HG03575 (cell line): ENCODE measurements at regions not wholly inside any gene's neighbourhood (a gene's known extent, or its start where the extent isn't known, plus 50 kb on each side); places are given as distances from the start of the nearest gene placed in this dataset.

ENCODE experiments used
- ATAC-seq: cut with Tn5 transposase; IDR thresholded peaks from one replicate; pipeline ENCODE4 v1.9.1; 2021; ENCODE audit not compliant: unreplicated experiment, insufficient number of reproducible peaks, low FRiP score; ENCODE audit errors: extremely low read depth

- no peak for ATAC-seq
Observed at GRCh38 chr15:69827751-69828150, 270.0 kb downstream of the TLE3 start.

DNA sequence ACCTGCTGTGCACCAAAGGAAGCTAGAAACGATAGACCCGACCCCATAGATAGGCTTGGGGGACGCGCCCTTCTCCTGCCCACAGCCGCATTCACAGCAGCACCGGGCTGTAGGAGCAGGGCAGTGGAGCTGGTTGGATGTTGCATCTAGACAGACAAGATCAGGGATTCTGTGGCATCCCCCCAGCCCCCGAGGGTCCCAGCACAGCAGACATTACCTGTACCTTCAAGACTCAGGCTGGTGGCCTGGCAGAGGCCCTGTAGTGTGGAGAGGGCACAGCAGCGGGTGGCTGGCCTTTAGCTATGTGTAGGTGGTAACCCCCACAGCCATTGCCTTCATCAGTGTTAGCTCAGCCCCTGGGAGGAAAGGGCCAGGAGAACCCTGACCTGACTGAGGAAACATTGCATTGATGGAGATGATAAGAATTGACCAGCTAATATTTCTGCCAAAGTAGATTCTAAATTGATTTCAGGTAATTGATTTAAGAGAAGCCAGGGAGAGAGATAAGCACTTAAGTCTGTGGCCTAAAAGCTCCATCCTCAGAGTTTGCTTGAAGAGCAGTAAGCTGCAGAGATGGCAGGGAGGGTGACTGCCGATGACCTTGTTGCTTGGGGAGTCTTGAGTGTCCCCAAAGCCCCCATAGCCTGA is 269.4 kb downstream of the TLE3 start:
- no peak for ATAC-seq

DNA sequence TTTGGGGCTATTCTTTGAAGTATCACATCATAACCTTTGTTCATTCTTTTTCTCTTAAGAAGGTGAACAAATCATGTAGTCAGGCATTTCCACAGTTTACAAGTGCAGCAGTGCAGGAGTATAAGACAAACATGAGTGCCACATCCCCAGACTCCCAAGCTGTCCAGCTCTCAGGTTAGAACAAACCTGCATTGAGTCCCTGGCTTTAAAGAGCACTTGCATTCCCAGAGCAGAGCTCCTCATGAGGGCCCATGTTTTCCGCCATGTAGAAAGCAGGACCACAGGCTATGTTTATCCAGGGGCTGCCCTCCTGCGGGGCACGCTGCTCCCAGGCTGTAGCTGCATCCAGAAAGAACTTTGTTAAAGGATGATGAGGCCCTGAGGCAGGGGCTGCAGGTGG is 267.7 kb downstream of the TLE3 start:
- no peak for ATAC-seq

DNA sequence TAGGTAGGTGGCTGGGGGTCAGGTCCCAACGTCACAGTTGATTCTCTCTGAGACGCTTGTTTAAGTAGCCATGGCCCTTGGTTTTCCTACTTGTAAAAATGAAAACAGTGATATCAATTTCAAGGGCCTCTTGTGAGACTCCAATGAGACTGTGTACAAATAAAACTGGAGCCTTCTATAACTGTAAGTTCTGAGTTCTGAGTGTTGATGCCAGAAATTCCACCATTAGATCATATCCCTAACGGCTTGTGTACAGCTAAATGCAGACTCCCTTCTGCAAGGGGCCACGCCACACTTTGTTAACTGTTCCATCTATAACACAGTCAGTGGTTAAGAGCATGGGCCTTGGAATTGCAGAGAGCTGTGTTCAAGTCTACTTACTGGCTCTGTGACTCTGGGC is 267.3 kb downstream of the TLE3 start:
- ATAC-seq, result no peak

GRCh38 chr15:69830876-69831275 is 266.8 kb downstream of the TLE3 start:
- no peak for ATAC-seq

- ATAC-seq, result no peak
Observed at GRCh38 chr15:69834267-69834666, 263.4 kb downstream of the TLE3 start.

- ATAC-seq, result no peak
Observed at GRCh38 chr15:69834761-69835160, 263.0 kb downstream of the TLE3 start.

GRCh38 chr15:69836048-69836447 is 261.7 kb downstream of the TLE3 start:
- ATAC-seq, result no peak

- ATAC-seq, result no peak
Observed at GRCh38 chr15:69836526-69837230, 261.0 kb downstream of the TLE3 start.

DNA sequence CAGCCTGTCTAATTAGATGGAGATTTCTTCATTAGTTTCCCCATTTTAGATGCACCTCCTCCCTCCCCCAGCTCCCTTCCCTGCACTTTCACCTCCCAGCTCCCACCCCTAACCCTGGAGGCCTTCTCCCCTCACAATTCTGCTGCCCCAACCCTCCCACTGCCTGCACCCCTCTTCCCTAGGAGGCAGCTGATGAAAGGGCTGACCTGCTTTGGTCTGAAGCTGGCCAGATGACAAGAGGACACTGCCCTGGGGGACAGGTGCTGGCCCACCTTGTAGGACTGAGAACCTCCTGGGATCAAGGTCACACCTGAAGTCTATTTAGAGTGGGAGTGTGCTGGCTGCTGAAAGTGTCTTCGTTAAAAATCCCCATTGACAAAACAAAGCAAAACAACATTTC is 259.4 kb downstream of the TLE3 start:
- ATAC-seq, result no peak

GRCh38 chr15:69838994-69839393 is 258.7 kb downstream of the TLE3 start:
- ATAC-seq, result no peak

- no peak for ATAC-seq
Observed at GRCh38 chr15:69841113-69841828, 256.4 kb downstream of the TLE3 start.

DNA sequence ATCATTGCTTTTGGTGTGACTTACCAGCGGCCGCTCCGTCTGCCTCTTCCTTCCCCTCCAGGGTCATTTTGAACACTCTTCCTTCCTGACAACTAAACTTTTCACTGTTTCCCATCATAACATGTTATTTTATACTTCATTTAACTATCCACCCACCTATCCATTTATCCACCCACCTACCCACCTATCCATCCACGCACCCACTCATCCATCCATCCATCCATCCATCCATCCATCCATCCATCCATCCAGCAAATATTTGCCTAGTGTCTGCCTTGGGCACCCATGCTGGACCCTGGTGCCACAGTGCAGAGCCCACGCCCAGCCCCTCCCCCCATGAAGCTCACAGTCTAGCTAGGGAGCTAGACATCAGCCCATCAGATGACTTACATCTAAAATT is 254.9 kb downstream of the TLE3 start:
- no peak for ATAC-seq

DNA sequence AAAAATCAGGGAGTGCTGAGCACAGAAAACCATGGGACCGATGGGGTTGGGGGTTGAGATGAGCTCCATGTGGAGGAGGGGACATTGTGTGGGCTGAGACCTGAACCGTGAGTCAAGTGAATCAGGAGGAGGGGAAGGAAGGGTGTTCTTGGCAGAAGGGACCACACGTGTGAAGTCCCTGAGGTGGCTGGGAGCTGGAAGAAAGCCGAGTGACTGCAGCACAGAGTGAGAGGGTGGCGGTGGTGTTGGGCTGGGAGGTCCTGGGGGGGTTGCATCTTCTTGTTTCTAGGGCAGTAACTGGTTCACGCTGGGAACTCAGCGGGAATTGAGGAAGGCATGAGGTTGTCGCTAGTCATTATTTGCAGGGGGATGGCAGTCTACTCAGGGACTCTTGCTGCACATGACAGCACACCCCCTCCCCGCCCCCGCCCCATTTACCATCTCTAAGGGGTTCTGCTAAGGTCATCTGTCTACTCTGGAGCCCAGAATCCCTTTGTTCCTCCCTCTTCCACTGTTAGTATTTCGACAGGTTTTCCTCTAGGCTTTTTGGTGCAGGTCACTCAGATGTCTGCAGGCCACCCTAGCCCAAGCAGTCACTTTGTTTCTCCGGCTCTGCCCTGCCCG is 254.3 kb downstream of the TLE3 start:
- no peak for ATAC-seq

- no peak for ATAC-seq
Observed at GRCh38 chr15:69843900-69844304, 253.8 kb downstream of the TLE3 start.

DNA sequence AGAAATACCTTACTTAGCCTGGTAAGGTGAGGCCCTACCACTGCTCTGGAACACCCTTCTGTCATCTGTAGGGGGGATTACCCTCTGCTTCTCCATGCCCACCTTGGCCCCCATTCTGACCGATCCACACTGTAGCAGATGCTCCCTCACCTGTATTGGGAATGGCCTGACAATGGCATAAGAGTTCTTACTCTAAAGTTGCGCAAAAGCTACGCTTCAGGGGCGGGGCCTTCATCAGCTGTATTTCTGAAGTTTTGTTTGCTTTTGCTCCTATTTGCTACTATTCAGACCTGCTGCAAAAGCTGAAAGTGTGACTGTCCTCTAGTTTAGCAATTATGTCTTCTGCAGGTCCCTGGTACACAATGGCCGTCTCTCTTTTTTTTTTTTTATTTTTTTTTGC is 252.6 kb downstream of the TLE3 start:
- no peak for ATAC-seq

- no peak for ATAC-seq
Observed at GRCh38 chr15:69847625-69848024, 250.1 kb downstream of the TLE3 start.

GRCh38 chr15:69848096-69848495 is 249.6 kb downstream of the TLE3 start:
- no peak for ATAC-seq

GRCh38 chr15:69848551-69849231 is 249.0 kb downstream of the TLE3 start:
- no peak for ATAC-seq
